GM18508 (cell line): ENCODE measurements at regions not wholly inside any gene's neighbourhood (a gene's known extent, or its start where the extent isn't known, plus 50 kb on each side); places are given as distances from the start of the nearest gene placed in this dataset.

ENCODE experiments used
- ATAC-seq: cut with Tn5 transposase; IDR thresholded peaks from one replicate; pipeline ENCODE4 v1.9.1; 2021; ENCODE audit warnings: moderate number of reproducible peaks; ENCODE audit not compliant: insufficient read depth, unreplicated experiment

- no peak for ATAC-seq
Measured at GRCh38 chr5:89300426-89300970, 417.5 kb upstream of the MEF2C start.

DNA sequence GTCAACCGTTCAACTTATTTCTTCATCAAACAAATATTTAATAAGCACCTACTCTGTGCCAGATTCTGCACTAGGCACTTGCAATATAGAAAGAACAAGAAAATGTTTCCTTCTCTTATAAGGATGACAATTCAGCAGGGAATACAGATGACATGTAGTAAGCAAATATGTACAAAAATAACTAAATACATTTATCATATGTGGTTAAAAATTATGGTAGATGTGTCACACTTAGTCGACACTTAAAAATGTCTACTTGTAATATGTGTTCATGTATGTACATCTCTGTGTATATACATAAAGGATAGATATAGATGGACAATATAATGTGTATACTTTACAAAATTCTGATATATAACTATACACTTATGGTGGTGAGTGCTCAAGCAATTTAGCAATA lies 417.0 kb upstream of the MEF2C start:
- no peak for ATAC-seq

DNA sequence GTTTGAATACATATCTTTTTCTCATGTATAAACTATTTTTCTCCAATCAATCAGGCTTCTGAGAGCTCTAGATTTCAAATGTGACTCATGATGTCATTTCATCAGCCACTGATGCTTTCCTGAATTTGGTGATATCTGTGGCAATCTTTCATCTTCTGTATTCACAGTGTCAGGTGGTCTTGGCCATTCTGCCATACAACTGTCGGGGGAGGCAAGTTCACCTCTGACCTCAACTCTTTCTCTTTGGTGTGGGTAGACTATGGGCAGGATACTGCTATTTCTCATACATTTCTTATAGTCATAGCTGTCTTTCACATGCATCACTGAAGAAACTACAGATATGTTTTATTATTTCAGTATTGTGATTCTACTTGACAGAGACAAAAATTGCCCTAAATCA lies 414.1 kb upstream of the MEF2C start:
- no peak for ATAC-seq

DNA sequence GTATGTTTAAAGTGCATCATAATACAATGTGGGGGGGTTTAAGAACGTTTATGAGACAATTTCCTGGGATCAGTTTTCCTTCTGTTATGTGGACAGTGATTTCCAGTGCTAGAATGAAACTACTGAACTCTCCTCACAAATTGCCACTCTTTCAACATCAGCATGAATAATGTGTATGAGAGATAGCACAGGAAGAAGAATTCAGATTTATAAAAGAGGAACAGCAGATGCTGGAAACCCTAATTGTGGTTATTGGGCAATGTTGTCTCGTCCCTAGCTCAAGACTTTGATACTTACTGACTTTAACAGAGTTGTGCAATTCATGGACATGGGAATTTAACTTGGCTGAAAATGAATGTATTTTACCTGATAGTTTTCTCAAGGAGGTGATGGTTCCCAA lies 410.8 kb upstream of the MEF2C start:
- ATAC-seq = no peak

GRCh38 chr5:89292487-89292886 lies 409.5 kb upstream of the MEF2C start:
- ATAC-seq = no peak

DNA sequence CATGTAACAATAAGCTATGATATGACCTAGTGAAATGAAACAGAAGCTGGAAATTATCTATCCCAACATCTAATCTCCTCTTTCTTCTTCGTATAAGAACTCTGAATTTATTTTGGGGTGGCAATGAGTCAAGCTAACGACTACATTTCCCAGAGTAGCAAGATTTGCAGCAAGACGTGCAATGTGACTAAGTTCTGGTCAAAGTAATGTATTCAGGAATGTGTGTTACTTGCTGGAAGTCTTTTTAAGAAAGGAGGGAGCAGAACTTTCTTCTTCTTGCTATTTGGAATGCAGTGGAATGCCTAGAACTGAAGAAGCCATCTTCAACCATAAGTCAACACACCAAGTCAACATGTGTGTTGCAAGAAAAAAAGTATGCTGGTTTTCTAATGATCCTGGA lies 406.6 kb upstream of the MEF2C start:
- ATAC-seq = no peak

- ATAC-seq = no peak
Measured at GRCh38 chr5:89287964-89288363, 405.0 kb upstream of the MEF2C start.

DNA sequence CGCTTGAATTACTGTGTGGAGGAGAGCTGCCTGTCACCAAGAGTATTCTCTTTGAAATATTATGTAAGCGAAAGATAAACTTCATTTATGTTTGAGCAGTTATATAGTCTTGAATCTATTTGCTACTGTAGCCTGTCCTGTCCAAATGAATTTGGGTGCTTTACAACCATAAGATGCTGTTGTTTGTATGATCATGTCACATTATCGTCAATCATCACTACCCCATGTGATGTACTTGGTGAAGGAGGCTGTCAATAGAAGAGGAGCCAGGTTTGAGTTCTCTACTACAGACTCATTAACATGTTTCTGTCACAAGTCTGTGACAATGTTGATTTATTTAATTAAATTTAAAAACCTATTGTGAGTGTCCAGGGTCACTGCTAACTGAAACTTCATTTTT lies 403.3 kb upstream of the MEF2C start:
- ATAC-seq = no peak

DNA sequence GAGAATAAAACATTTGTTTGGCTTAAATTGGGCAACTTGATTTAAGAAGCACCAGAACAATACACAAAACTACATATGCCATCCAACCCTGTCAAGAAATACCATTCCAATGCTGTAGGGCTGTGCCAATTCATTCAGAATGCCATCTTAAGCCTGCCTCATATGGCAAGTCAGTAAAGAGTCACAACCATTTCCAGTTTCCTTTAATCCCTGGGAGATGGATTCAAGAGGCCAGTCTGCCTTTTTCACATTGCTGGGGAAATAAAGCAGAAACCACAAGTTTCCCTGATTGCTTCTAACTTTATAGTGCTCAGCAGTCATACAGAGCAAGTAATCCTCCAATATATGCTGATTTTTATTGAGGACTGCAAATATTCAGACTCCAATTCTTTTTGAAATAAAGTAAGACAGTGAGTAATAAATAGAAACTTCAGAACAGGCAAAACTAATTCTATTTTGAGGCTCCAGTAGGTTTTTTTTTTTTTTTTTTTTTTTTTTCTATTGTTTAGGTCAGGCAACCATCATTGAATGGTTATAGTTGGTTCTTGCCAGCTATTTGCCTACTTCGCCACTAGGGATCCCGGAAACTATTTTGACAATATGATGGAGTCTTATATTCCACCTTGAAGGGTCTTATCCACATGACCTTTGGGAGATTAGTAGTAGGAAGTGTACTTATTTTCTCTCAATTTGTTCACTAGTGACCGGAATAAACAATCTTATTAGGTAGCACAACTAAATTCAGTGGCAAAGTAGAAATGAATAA lies 400.9 kb upstream of the MEF2C start:
- no peak for ATAC-seq

GRCh38 chr5:89282554-89283510 lies 399.8 kb upstream of the MEF2C start:
- ATAC-seq = no peak

DNA sequence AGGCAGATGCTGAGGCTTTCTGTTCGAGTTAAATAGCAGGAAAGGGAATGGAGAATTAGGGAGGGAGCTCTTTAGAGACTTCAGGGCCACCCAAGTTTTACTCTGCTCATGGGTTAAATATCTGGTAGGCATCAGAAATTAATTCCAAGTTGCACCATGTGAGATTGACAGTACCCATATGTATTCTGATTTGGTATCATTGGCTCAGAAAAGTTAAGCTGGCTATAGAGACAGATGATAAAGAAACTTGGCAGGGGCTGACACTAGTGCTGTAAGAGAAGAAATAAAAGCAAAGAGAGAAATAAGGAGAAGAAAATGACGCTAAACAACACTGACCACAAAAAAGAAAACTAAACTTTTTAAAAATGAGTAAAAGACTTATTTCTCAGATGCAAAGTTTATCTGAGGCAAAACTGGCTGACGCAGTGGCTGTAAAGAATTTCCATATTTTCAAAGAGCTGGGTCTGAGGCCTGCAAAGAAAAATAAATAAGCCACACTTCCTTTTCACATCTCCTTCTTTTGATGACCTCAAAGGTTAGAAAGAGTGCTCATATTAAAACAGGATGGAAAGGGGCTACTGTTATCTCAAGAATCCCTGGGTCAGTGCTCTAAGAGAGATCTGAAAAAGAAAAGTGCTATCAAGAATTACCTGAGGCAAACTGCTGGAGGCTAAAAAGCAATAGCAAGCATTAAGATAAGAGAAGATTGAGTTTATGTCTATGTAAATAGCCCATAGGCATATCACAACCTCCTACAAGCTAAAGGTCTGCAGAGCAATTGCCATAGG lies 399.0 kb upstream of the MEF2C start:
- no peak for ATAC-seq

DNA sequence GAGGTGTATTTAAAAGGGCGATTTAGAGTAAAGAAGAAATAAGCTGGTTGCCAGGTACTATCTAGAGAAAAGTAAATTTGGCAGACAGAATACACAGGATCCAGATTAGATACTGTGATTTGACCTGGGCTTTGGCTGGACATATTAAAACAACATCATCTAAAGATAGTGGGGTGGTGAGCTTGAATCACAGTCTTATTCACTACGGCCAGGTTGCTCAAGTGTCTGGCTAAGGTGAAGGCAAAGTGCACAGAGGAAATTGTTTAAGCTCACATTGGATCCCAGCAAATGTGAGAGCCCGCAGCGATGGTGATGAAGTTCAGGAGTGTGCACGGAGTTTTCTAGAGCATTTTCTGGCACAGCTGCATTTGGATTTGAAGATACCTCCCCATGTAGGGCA lies 398.2 kb upstream of the MEF2C start:
- ATAC-seq = no peak

DNA sequence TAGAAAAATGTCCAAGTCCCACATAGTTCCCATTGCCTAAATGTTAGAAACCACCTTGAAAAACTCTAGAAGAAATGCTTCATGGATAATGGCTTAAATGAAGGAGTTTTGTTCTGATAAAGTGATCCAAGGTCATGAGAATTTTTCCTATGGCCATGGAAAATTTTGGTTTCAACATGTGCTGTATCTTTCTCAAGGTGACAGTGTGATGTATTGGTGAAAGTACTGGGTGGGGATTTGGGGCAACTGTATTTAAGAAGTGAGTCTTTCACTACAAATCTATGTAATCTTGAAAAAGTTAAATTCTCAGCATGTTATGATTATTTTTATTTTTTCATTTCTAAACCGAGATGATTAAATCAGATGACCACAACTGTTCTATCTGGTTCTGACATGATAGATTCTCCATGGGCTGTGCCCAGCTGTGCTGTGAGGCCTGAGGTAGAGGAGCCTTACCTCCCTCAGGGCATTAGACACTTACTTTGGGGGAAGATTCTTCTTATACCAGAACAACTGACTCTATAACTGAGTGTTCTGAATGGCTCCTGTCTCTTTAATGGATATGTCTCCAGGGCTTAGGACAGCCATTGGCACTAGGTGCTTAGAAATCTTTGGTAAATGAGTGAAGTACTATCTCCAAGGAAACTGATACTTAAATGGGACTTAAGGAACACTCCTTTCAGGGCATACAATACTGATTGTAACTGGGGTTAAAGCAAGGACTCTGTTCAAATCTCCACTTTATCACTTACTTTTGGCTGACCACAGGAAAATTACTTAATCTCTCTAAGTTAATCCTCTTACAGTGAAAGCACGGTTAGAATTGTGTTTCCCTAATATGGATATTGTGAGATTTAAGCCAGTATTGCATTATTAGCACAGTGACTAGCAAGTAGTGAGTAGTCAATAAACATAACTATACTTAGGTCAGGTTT lies 397.4 kb upstream of the MEF2C start:
- no peak for ATAC-seq

- no peak for ATAC-seq
Measured at GRCh38 chr5:89279391-89280036, 396.5 kb upstream of the MEF2C start.

DNA sequence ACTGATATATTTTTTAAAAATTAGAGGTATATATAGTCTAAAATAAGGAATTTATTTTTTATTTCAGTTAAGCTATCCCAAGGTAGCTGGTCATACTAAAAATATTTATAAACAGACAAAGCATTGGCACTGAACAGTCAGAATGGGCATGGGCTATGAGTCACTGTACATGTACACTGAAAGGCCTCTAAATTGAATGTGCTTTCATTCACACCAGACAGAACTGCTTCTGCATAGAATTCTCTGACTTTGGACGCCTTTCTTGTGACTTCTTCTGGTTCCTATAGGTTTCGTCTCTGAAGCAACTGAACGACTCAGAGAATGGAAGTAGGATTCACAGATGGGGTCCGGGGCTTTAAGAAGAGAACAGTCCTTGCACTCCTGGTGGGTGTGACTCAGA lies 394.8 kb upstream of the MEF2C start:
- ATAC-seq = no peak

DNA sequence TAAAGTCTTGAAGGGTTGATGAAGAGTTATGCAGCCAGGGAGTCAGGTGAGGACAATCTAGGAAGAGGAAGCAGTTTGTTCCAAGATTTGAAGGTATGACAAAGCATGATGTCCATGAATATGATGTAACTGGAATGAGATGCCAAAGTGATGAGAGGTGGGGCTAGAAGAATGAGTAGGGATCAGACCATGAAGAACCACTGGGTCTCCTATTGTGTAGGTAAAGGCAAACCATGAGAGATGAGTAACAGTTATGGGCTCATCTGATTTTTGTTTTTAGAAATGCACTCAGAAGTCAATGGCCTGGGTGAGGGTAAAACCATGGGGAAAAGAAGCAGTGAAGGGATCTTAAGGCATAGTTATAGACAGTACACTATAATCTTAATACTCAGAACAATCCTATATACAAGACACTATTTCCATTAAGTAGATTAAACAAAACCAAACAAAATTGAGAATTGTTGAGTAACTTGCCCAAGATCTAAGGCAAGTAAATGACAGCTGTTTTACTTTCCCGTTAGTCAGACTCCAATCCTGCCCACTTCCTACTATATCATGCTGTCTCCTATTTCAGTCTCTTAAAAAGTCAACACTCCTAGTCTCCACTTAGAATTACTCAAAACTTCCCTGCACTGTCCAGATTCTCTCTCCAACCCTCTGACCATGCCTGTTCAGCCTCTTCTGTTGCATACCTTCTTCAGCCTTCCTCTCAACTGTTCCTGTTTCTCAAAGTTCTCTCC lies 393.8 kb upstream of the MEF2C start:
- no peak for ATAC-seq

GRCh38 chr5:89275066-89275855 lies 392.3 kb upstream of the MEF2C start:
- ATAC-seq = no peak
